Activated T-cell treated with anti-CD3 and anti-CD28 coated beads for 1 hour (primary cell): ENCODE measurements at regions not wholly inside any gene's neighbourhood (a gene's known extent, or its start where the extent isn't known, plus 50 kb on each side); places are given as distances from the start of the nearest gene placed in this dataset.
"Not testable (repeated sequence)": the region's sequence is repeated elsewhere in the genome, so short reads cannot be mapped to it uniquely, and the experiment has no call there.

Source experiments
- DNase-seq: peaks from one replicate; pipeline ENCODE4 v3.0.0-alpha.2; 2020; ENCODE audit warnings: low read depth

DNA sequence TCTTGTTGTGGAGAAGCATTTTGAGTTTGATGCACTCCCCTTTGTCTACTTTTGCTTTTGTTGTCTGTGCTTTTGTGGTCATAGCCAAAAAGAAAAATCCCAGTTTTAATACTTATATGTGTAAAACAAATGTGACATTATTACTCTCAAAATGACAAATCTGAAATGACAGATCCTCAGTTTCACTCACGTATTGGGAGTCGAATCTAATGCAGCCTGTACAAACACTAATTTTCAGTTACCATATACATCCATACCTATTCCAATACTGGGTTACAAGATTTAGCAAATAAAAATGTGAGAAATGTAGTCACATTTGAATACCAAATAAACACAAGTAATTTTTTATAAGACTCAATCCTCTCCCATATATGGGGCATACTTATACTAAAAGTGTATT, 148.2 kb upstream of the ZNF516 start:
- DNase-seq, result no peak

GRCh38 chr18:76640438-76640837, 145.4 kb upstream of the ZNF516 start:
- no peak for DNase-seq

GRCh38 chr18:76634564-76634963, 139.5 kb upstream of the ZNF516 start:
- DNase-seq, result no peak

- no peak for DNase-seq
These were observed 138.7 kb upstream of the ZNF516 start for GRCh38 chr18:76633588-76634269.

DNA sequence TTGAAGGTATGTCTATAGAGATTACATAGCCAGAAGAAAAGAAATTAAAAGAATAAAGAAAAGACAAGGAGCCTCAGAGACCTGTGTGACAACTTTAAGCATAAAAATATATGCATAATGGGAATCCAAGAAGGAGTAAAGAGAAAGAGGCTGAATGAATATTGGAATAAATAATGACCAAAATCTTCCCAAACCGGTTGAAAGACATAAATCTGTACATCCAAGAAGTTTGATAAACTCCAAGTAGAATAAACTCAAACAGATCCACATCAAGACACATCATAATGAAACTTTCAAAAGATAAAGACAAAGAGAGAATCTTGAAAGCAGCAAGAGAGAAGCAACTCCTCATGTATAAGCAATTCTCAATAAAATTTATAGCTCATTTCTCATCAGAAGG, 132.4 kb upstream of the ZNF516 start:
- no peak for DNase-seq

GRCh38 chr18:76626991-76627390, 131.9 kb upstream of the ZNF516 start:
- no peak for DNase-seq

GRCh38 chr18:76622651-76623050, 127.6 kb upstream of the ZNF516 start:
- no peak for DNase-seq

- no peak for DNase-seq
These were observed 126.9 kb upstream of the ZNF516 start for GRCh38 chr18:76621782-76622495.

- no peak for DNase-seq
These were observed 126.2 kb upstream of the ZNF516 start for GRCh38 chr18:76621226-76621625.

DNA sequence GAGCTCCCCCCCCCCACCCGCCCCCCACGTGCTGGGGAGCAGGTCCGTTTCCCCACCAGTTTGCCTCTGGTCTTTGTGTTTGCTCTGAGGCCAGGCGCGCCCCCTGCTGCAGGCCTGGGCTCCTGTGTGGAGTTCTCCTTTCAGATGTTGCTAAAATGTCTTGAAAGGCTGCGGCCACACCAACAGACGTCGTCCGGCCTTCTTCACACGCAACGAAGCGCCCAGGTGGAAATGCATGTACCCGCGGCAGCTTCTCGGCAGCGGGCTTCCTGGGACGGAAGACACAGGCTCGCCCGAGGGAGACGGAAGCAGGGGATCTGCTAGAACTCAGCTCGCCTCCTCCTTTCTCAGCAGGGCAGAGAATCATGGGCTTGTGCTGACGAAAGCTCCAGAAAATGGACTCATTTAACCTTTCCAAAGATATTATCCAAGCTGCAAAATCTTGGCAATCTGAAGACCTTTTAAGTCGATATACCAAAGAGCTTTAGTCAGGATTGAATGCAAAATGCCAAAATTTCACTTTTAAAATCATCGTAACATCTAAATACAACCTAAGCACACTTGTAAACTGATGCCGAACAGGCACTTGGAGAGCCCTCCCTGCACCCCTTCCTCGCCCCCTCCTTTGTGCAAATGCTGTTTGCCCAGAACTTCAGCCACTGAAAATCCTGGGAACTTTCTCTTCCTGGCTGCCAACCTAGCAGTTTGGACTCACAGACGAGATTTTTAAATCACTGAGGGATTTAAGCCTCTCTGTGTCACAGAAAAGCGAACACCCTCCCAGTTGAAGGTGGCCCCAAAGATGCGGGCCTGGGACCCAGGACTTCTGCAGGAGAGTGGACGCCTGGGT, 125.5 kb upstream of the ZNF516 start:
- peak; percentile 11 for DNase-seq

DNA sequence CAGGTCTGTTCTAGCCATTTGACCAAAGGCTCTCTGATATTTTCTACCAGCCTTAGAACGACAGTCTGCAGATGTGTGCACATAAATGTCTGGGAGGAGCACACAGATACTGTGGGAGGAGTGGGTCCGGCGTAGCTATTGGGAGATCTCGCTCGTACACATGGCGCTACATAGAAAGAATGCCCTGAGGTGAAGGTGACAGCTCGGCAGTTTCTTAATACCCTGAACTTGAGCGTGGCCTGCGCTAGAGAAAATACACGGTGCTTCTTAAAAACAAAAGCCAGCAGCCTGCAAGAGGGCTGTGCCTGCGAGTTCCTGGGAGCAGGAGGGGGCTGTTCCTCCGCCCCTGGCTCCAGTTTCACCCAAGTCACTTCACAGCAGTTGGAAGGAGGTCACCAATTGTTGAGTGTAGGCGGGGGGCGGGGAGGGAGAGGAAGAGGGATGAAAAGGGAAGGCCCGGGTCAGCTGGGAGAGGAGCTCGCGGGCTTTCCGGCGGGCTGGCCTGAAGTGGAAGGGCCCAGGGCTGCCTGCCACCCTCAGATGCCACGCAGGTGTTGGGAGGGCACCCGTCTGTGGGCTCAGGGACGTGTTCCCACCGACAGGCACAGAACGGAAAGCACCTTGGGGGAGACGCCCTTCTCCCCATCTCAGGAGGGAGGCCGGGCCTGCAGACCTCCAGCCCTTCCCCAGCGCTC, 124.7 kb upstream of the ZNF516 start:
- no peak for DNase-seq

GRCh38 chr18:76619261-76619620, 124.2 kb upstream of the ZNF516 start:
- no peak for DNase-seq

DNA sequence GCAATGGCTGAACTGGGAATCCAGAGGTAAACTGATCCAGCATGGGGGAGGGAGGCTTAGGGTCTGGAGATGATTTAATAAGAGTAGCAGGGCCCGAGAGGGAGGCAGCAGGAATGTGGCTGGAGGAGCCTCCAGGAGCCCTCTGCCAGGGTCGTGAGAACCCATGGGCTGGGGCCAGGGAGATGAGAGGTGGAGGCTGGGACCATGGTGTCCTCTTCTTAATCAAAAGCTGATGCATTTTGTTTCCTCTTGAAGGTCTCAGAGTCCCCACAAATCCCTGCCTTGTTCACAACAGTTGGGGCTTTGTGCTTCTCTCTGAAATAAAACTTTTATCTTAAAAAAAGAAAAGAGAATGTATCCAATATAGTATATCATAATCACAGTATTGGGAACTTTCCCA, 123.7 kb upstream of the ZNF516 start:
- no peak for DNase-seq

GRCh38 chr18:76616373-76616772, 121.3 kb upstream of the ZNF516 start:
- DNase-seq, result no peak

DNA sequence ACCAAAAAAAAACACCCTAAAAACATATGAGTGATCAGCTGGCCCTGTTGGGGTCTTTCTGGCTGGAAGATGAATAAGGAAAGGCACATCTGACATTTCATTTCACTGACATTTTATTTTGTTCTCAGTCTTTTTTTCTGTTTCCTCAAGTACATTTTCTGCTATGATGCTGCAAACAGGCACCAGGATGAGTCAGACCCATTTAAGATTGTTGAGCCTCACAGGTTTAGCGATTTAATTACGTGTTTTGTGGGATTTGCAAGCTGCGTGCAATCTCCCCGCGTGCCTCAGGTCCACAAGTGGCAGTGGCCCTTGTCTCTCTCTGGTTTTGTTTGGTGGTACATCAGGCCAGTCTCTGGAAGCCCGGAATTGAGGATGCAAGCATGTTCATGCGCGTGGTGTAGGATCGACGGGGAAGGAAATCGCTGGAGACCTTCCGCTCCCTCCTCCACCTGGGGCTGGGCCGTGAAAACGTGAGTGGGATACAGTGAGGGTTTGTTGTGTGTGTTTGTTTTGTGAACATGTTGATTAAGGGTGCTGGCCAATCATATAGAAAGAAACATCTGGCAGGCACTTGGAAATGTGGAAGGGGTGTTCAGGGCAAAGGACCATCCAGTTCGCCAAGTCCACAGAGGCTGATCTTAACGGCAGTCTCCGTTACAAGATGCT, 120.2 kb upstream of the ZNF516 start:
- DNase-seq, result no peak

DNA sequence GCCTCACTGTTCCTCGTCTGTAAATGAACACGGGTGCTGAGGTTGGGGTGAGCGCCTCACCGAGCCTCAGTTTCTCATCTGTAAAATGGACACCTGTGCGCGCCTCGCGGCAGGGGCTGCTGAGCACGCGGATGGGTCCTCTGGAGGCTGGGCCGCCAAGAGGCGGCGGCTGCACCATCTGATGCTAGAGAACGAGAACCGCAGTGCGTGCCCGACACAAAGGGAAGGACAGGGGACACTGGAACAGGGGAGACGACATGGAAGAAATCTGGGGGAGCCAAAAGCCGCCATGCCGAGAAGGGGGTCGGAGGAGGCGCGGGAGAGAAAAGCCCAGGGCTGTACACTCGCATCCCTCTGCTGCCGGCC, 118.7 kb upstream of the ZNF516 start:
- DNase-seq, result no peak

- no peak for DNase-seq
These were observed 118.2 kb upstream of the ZNF516 start for GRCh38 chr18:76613053-76613754.

DNA sequence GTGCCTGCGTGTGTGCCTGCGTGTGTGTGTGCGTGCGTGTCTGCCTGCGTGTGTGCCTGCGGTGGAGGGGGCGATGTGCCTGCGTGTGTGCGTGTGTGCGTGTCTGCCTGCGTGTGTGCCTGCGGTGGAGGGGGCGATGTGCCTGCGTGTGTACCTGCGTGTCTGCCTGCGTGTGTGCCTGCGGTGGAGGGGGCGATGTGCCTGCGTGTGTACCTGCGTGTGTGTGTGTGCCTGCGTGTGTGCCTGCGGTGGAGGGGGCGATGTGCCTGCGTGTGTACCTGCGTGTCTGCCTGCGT, 116.7 kb upstream of the ZNF516 start:
- DNase-seq, result not testable (repeated sequence)

DNA sequence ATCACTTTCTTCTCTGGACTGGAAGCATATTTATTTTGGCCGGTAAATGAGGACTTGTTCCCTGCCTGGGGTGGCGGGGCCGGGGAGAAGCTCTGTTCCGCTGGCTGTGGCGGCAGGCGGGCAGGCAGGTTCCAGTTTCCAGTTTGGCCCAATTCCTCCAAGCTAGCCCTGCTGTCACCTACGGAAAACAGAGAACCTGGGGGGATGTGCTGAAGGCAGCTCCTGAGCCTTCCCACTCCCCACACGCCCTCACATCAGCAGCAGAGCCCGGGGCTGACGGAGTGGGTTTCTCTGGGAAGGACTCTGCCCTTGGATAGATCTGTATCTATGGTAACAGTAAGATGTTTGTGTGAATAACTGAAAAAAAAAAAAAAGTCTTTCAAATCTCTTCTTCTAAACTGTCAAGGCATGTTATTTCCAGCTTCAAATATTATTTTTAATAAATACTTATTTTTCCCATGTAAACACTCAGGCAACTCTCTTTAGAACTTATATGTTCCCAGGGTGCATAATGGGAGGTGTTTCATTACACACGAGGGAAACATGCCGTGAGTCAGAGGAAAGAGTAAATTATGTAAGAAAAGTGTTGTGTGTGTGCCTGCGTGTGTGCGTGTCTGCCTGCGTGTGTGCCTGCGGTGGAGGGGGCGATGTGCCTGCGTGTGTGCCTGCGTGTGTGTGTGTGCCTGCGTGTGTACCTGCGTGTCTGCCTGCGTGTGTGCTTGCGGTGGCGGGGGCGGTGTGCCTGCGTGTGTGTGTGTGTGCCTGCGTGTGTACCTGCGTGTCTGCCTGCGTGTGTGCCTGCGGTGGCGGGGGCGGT, 116.1 kb upstream of the ZNF516 start:
- no peak for DNase-seq

- no peak for DNase-seq
These were observed 115.0 kb upstream of the ZNF516 start for GRCh38 chr18:76610012-76610411.
